Mesothelial cell of epicardium (in vitro differentiated cells): ENCODE measurements at regions not wholly inside any gene's neighbourhood (a gene's known extent, or its start where the extent isn't known, plus 50 kb on each side); places are given as distances from the start of the nearest gene placed in this dataset.

Experiments
- DNase-seq, 2 experiments: peaks; one replicate each; pipeline ENCODE4 v3.0.0; 2021; ENCODE audit warnings: low spot score in 2 of 2; ENCODE audit not compliant: unreplicated experiment in 2 of 2
- H3K27ac Mint-ChIP-seq: 2 replicates; pipeline ENCODE4 v1.8.0; 2021; ENCODE audit warnings: mixed read lengths
- H3K27me3 Mint-ChIP-seq: 2 replicates; pipeline ENCODE4 v1.8.0; 2021; ENCODE audit warnings: low read depth, mixed read lengths
- H3K36me3 Mint-ChIP-seq: 2 replicates; pipeline ENCODE4 v1.8.0; 2021; ENCODE audit warnings: mixed read lengths
- H3K4me1 Mint-ChIP-seq: 2 replicates; pipeline ENCODE4 v1.8.0; 2021; ENCODE audit warnings: mixed read lengths
- H3K4me3 Mint-ChIP-seq: 2 replicates; pipeline ENCODE4 v1.8.0; 2021; ENCODE audit warnings: mild to moderate bottlenecking, moderate library complexity, mixed read lengths
- H3K9me3 Mint-ChIP-seq: 2 replicates; pipeline ENCODE4 v1.8.0; 2021; ENCODE audit warnings: mixed read lengths
- TF ChIP-seq, protein P1 (sequence below): fragments of 200-600 bp; sonication (generic); IDR thresholded peaks from one replicate; pipeline ENCODE4 v1.5.0; 2021; ENCODE audit warnings: antibody characterized with exemption; ENCODE audit not compliant: unreplicated experiment

DNA sequence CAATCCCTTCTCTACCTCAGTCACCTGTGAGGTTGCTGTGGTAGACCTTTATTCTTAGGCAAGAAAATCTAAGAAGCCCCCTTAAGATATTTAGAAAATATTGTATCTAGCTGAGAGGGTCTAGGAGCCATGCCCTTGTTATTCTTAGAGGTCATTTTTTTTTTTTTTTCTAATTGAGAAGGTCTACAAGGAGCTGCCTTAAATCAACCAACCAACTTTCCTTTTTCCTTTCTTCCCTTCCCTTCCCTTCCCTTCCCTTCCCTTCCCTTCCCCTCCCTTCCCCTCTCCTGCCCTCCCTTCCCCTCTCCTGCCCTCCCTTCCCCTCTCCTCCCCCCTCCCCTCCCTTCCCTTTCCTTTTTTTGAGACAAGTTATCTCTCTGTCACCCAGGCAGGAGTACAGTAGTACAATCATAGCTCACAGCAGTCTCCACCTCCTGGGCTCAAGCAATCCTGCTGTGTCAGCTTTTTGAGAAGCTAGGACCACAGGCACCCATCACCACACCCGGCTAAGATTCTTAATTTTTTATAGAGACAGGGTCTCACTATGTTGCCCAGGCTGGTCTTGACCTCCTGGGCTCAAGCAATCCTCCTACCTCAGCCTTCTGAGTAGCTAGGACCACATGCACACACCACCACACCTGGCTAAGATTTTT lies 668.4 kb upstream of the FBXO33 start:
- no peaks in the 10 kb centered on the region for H3K36me3 Mint-ChIP-seq
- no peak overlapping the region for H3K4me3 Mint-ChIP-seq
- no peaks in the 10 kb centered on the region for H3K27me3 Mint-ChIP-seq
- DNase-seq: no peak
- TF ChIP-seq, protein P1, sequence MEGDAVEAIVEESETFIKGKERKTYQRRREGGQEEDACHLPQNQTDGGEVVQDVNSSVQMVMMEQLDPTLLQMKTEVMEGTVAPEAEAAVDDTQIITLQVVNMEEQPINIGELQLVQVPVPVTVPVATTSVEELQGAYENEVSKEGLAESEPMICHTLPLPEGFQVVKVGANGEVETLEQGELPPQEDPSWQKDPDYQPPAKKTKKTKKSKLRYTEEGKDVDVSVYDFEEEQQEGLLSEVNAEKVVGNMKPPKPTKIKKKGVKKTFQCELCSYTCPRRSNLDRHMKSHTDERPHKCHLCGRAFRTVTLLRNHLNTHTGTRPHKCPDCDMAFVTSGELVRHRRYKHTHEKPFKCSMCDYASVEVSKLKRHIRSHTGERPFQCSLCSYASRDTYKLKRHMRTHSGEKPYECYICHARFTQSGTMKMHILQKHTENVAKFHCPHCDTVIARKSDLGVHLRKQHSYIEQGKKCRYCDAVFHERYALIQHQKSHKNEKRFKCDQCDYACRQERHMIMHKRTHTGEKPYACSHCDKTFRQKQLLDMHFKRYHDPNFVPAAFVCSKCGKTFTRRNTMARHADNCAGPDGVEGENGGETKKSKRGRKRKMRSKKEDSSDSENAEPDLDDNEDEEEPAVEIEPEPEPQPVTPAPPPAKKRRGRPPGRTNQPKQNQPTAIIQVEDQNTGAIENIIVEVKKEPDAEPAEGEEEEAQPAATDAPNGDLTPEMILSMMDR: no peak
- H3K9me3 Mint-ChIP-seq: peaks cover 19% of the 10 kb centered on the region
- no peaks in the 10 kb centered on the region for H3K4me1 Mint-ChIP-seq
- H3K27ac Mint-ChIP-seq: no peak overlapping the region

- no peaks in the 10 kb centered on the region for H3K27me3 Mint-ChIP-seq
- H3K4me3 Mint-ChIP-seq: no peak overlapping the region
- DNase-seq: no peak
- TF ChIP-seq, protein P1: no peak
- no peaks in the 10 kb centered on the region for H3K36me3 Mint-ChIP-seq
- no peaks in the 10 kb centered on the region for H3K4me1 Mint-ChIP-seq
- no peak overlapping the region for H3K27ac Mint-ChIP-seq
- H3K9me3 Mint-ChIP-seq: peaks cover 7% of the 10 kb centered on the region
Observed at GRCh38 chr14:40099316-40099715, 667.1 kb upstream of the FBXO33 start.

GRCh38 chr14:40098468-40098867 lies 666.2 kb upstream of the FBXO33 start:
- peaks cover 3% of the 10 kb centered on the region for H3K4me1 Mint-ChIP-seq
- no peak for DNase-seq
- H3K27me3 Mint-ChIP-seq: no peaks in the 10 kb centered on the region
- no peaks in the 10 kb centered on the region for H3K9me3 Mint-ChIP-seq
- TF ChIP-seq, protein P1: no peak
- H3K27ac Mint-ChIP-seq: no peak overlapping the region
- no peaks in the 10 kb centered on the region for H3K36me3 Mint-ChIP-seq
- H3K4me3 Mint-ChIP-seq: no peak overlapping the region

GRCh38 chr14:40096968-40097367 lies 664.7 kb upstream of the FBXO33 start:
- no peaks in the 10 kb centered on the region for H3K9me3 Mint-ChIP-seq
- H3K36me3 Mint-ChIP-seq: no peaks in the 10 kb centered on the region
- H3K27me3 Mint-ChIP-seq: no peaks in the 10 kb centered on the region
- H3K27ac Mint-ChIP-seq: no peak overlapping the region
- H3K4me3 Mint-ChIP-seq: no peak overlapping the region
- TF ChIP-seq, protein P1: no peak
- no peak for DNase-seq
- H3K4me1 Mint-ChIP-seq: peaks cover 3% of the 10 kb centered on the region

DNA sequence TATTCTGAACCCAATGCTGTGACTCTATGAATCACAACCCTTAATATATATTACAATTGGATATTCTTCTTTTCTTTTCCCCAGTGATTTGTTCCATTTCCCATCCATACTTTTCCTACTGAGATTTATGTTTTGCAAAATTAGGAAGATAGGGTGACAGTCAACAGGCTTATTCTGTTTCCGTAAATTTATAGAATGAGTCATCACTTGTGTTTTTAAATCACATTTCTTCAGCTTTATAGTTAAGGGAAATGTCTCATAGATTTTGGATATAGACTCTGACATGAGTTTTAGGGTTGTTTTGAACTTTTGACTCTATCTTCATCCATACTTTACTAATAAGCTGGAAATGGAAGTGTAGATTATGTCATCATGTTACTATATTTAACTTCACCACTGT lies 661.6 kb upstream of the FBXO33 start:
- no peaks in the 10 kb centered on the region for H3K27me3 Mint-ChIP-seq
- H3K36me3 Mint-ChIP-seq: no peaks in the 10 kb centered on the region
- H3K9me3 Mint-ChIP-seq: no peaks in the 10 kb centered on the region

More for the DNA sequence above, 661.6 kb upstream of the FBXO33 start:
- Mint-ChIP-seq H3K4me1 (peaks cover 3% of the 10 kb centered on the region), H3K4me3 (no peak overlapping the region), H3K27ac (no peak overlapping the region)
- no peak for DNase-seq
- TF ChIP-seq, protein P1: no peak
